ENCODE measurements at regions not wholly inside any gene's neighbourhood (a gene's known extent, or its start where the extent isn't known, plus 50 kb on each side); places are given as distances from the start of the nearest gene placed in this dataset.

- Histone ChIP-seq H3K4me1 (ENCODE audit: control insufficient read depth, insufficient read depth, low read length) (no peaks in the 10 kb centered on the region), H3K27ac (ENCODE audit: extremely low read depth, low read depth, low read length) (no peak overlapping the region), H3K9me3 (ENCODE audit: control insufficient read depth, insufficient read depth, low read depth, low read length) (no peaks in the 10 kb centered on the region), H3K4me3 (ENCODE audit: low read depth, low read length) (no peak overlapping the region), H3K36me3 (ENCODE audit: control insufficient read depth in 2 of 2, insufficient read depth in 1 of 2, low read length in 2 of 2) (no peaks in the 10 kb centered on the region)
- TF ChIP-seq ZNF23 (tag by site-specific recombination; IDR thresholded peaks at IDR 0.05; ENCODE audit: borderline replicate concordance): no peak
- TF ChIP-seq ZNF544 (tag by site-specific recombination; IDR thresholded peaks at IDR 0.05): no peak
- no peak for TF ChIP-seq REPIN1 (tag by site-specific recombination; IDR thresholded peaks at IDR 0.05; ENCODE audit: low read depth)
- TF ChIP-seq GLI2 (tag by site-specific recombination; IDR thresholded peaks at IDR 0.05; ENCODE audit: borderline replicate concordance, low read depth): no peak
- TF ChIP-seq ZNF561 (tag by site-specific recombination; IDR thresholded peaks at IDR 0.05; ENCODE audit: borderline replicate concordance): no peak
- TF ChIP-seq ZNF335 (tag by site-specific recombination; conservative IDR thresholded peaks at IDR 0.05): no peak
- TF ChIP-seq MEIS1 (CRISPR knock-in tag; IDR thresholded peaks at IDR 0.05; ENCODE audit: borderline replicate concordance): no peak
- no peak for TF ChIP-seq ZNF394 (tag by site-specific recombination; IDR thresholded peaks at IDR 0.05; ENCODE audit: borderline replicate concordance)
- no peak for TF ChIP-seq SCRT1 (tag by site-specific recombination; IDR thresholded peaks at IDR 0.05; ENCODE audit: borderline replicate concordance)
- ChIA-PET CTCF (no interaction called here), POLR2A (no interaction called here)
These were observed 471.8 kb downstream of the IRS1 start for GRCh38 chr2:226327830-226328229.

DNA sequence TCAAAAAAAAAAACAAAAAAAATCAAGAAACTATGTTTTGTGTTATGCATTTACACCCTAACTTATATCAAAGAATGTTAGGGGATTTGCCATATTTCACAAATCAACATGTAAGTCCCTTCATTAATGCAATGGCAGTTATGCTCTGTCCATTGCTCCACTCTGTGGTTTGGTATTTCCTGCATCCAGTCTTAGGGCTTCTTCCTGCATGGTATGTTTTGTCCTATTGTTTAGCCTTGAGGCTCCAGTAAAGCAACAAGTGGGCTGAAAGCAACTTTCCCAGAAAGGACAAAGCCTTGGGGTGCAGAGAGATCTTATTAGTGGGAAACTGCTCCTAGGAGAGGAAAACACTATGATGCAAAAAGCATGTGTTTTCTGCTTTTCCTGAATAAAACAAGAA lies 474.1 kb downstream of the IRS1 start:
- H3K4me1 ChIP-seq (ENCODE audit: control insufficient read depth, insufficient read depth, low read length): no peaks in the 10 kb centered on the region
- no peaks in the 10 kb centered on the region for H3K36me3 ChIP-seq (ENCODE audit: control insufficient read depth in 2 of 2, insufficient read depth in 1 of 2, low read length in 2 of 2)
- no peak overlapping the region for H3K4me3 ChIP-seq (ENCODE audit: low read depth, low read length)
- H3K9me3 ChIP-seq (ENCODE audit: control insufficient read depth, insufficient read depth, low read depth, low read length): no peaks in the 10 kb centered on the region
- TF ChIP-seq ZNF645 (tag by site-specific recombination; IDR thresholded peaks at IDR 0.05) (no peak), ZNF146 (tag by site-specific recombination; IDR thresholded peaks at IDR 0.05) (no peak), OSR2 (tag by site-specific recombination; IDR thresholded peaks at IDR 0.05) (no peak), MZF1 (tag by site-specific recombination; IDR thresholded peaks at IDR 0.05; ENCODE audit: borderline replicate concordance) (no peak), ZNF280C (tag by site-specific recombination; IDR thresholded peaks at IDR 0.05) (no peak)
- TF ChIP-seq, protein P1, sequence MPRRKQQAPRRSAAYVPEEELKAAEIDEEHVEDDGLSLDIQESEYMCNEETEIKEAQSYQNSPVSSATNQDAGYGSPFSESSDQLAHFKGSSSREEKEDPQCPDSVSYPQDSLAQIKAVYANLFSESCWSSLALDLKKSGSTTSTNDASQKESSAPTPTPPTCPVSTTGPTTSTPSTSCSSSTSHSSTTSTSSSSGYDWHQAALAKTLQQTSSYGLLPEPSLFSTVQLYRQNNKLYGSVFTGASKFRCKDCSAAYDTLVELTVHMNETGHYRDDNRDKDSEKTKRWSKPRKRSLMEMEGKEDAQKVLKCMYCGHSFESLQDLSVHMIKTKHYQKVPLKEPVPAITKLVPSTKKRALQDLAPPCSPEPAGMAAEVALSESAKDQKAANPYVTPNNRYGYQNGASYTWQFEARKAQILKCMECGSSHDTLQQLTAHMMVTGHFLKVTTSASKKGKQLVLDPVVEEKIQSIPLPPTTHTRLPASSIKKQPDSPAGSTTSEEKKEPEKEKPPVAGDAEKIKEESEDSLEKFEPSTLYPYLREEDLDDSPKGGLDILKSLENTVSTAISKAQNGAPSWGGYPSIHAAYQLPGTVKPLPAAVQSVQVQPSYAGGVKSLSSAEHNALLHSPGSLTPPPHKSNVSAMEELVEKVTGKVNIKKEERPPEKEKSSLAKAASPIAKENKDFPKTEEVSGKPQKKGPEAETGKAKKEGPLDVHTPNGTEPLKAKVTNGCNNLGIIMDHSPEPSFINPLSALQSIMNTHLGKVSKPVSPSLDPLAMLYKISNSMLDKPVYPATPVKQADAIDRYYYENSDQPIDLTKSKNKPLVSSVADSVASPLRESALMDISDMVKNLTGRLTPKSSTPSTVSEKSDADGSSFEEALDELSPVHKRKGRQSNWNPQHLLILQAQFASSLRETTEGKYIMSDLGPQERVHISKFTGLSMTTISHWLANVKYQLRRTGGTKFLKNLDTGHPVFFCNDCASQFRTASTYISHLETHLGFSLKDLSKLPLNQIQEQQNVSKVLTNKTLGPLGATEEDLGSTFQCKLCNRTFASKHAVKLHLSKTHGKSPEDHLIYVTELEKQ (tag by site-specific recombination; IDR thresholded peaks at IDR 0.05; ENCODE audit: borderline replicate concordance): no peak
- CTCF ChIA-PET: no interaction called here
- POLR2A ChIA-PET: no interaction called here
- H3K27ac ChIP-seq (ENCODE audit: extremely low read depth, low read depth, low read length): no peak overlapping the region
